ENCODE measurements at regions not wholly inside any gene's neighbourhood (a gene's known extent, or its start where the extent isn't known, plus 50 kb on each side); places are given as distances from the start of the nearest gene placed in this dataset.
"Not testable (repeated sequence)": the region's sequence is repeated elsewhere in the genome, so short reads cannot be mapped to it uniquely, and the experiment has no call there.

DNA sequence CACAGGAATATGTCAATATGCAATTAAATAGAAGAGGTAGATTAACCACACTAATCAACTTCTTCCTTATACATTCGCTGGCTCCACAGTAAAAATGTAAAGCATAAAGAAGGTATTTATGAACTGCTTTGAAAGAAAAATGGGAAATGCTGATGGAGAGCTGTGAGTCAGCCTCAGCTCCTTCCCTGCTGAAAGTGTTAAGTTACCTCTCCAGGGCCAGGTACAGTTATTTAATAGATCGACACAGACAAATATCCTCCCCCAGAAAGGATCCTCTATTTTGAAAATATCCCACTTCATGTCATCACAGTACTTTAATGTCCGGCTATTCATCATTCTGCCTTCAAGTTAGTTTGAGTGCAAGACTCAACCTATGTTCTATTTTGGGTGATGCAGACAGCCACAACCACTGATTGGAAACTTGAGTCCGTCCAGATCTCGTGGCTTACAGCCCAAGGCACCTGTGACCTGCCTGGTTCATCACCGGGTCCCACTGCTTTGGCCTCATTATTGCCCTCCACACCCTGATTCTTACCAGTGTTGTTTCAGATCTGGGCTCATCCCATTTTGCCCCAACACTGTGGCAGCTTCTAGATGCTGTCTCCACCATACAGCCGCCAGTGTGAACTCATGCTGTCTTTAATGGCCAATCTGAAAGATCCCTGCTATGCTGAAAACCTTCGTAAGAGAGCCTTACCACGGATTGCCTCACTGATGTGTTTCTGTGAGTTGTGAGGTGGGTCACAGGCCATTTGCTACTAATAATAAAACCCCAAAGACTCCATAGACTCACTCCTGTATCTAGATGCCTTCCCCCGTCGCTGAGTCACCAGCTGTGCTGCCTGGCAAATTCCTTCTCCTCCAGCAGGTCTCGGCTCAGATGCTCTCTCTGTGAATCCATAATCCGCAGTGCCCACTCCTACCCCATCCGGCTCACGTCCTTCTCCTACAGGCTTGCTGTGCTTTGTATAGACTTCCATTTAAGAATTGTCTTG, 56.2 kb upstream of the DDAH1 start:
- DNase-seq (ENCODE audit: low read depth in 2 of 2): peak in 1 of 2 donors; percentile 25

DNA sequence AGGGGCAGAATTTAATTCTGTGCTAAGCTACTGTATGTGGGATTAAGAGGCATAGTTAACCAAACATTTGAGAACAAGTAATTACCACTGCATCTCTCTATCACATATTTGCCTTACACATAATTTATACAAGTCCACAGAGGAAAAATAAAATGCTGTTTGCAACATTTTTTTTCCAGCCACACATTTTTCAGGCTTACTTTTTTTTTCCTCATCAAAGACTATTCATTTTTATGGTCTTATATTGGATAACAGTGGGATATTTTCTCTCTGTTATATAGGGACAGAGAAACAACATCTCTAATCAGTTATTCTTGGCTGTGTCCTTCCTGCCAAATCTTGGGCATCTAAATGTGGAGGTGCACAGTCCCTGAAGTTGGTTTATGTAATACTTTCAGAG, 57.5 kb upstream of the DDAH1 start:
- DNase-seq (ENCODE audit: low read depth in 2 of 2): not testable (repeated sequence)

DNA sequence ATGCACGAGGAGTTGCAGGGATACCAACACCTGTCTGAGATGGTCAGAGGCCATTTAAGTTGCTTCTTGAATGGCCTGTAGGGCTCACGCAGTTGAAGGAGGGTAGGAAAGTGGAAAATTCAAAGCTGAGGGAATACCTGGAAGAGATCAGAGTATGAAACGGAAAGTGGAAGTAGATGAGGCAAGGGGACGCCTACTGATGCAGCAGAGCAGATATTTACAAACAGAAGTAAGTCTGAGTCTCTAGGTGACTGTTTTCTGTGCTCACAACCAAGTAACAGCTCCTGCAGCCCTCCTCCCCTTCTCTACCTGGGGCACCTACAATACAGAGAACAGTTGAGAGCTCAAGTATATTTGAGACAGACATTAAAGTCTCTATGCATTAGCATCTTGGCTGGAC, 57.5 kb upstream of the CCN1 start:
- not testable (repeated sequence) for DNase-seq (ENCODE audit: low read depth in 2 of 2)

DNA sequence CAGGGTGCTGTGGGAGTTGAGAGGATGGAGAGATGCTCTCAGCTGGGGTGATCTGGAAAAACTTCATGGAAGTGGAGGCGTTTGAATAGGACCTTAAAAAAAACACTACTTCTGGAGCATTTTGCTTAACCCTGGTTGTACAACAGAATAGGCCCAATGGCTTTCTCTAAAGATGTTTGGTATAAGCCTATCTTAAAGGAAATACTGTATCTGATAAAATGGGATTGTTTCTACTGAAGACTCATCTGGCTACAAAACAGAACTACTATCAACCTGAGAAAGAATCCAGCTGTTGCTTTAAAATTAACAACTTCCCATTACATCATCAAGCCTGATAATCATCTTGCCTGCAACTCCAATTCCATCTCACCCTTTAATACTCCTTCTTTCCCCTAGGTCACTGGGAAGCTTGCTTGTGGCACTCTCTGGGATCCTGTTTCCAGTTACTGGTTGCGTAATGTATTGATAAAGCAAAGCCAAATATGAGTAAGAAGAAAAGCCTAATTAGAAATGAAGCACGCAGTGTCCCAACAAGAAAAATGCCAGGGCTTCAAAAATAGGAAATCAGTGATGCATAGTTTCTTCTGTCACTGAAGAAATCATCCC, 56.2 kb upstream of the CCN1 start:
- DNase-seq (ENCODE audit: low read depth in 2 of 2): not testable (repeated sequence)

DNA sequence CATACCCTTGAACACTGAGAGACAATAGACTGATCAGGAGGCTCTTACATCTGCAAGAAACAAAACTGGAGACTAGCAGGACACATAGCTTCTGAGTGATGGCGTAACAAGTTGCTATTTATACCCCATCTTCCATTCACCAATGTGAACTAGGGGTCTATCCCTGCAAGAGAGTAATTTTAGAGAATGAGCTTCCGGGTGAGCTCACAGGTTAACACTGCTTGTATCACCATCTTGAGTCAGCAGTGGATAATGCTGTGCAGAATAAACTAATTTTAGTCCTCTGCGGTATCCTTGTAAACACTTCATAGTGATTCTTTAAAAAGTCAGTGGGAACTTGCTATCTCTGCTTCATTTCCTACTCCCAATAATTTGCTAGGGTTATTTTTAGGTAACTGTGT, 55.0 kb upstream of the CCN1 start:
- DNase-seq (ENCODE audit: low read depth in 2 of 2): peak in 1 of 2 donors; percentile 28

DNA sequence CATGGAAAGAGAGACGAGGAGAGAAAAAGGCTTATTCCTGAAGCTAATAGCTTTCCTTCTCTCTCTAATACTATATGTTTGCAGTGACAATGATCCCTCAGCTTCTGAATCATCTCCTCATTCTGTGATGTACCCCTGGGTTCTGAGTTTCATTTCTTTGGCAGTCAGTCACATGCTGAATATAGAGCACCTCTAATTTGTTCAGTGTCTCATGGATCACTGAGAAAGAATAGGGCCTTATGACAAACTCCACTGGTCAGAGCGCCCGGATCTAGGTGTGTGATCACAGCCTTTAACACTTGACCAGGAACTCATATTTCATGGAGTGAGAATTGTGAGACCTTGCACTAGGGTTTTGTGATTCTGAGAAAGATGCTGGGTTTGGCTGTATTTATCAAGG, 54.3 kb upstream of the CCN1 start:
- not testable (repeated sequence) for DNase-seq (ENCODE audit: low read depth in 2 of 2)

DNA sequence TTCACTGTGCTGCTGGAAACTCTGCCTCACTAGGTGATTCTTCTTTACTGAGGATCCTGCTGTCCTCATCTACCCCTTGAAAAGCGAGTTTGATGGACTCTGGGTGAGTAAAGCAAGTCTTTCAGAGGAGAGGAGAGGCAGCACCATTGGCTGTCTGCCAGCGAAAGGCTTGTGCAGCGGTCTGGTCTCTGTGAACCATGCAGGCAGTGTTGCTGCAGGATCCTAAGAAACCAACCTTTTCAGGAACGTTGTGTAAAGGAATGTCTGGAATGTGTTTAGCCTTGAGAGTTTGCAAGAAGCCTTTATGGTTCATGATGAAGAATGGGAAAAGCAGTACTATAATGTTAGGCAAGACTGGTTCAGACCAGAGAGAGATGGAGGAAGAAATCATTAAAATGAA, 53.4 kb upstream of the CCN1 start:
- peak; percentile 33 to 75 for DNase-seq (ENCODE audit: low read depth in 2 of 2)
